ENCODE measurements at regions not wholly inside any gene's neighbourhood (a gene's known extent, or its start where the extent isn't known, plus 50 kb on each side); places are given as distances from the start of the nearest gene placed in this dataset.

DNA sequence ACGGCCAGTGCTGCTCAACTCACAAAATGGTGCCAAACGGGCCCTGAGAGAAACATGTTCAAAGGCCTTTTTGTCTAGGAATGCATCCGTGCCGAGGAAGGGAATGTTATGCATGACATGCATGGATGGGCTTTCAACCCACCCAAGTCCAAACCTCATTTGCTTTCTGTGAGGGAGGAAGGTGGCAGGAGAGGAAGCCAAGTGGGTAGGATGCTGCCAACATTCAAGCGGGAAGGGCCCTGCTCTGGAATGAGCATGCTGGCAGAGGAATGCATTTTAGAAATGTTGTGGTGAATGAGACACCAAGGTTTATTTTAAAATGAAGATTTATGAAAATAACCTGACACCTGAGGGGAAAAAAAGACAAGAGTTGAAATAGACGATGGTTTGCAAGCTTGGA is 479.1 kb downstream of the CCDC171 start:
- TF ChIP-seq, protein P1, sequence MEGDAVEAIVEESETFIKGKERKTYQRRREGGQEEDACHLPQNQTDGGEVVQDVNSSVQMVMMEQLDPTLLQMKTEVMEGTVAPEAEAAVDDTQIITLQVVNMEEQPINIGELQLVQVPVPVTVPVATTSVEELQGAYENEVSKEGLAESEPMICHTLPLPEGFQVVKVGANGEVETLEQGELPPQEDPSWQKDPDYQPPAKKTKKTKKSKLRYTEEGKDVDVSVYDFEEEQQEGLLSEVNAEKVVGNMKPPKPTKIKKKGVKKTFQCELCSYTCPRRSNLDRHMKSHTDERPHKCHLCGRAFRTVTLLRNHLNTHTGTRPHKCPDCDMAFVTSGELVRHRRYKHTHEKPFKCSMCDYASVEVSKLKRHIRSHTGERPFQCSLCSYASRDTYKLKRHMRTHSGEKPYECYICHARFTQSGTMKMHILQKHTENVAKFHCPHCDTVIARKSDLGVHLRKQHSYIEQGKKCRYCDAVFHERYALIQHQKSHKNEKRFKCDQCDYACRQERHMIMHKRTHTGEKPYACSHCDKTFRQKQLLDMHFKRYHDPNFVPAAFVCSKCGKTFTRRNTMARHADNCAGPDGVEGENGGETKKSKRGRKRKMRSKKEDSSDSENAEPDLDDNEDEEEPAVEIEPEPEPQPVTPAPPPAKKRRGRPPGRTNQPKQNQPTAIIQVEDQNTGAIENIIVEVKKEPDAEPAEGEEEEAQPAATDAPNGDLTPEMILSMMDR (IDR thresholded peaks at IDR 0.05): no peak
- no peak for TF ChIP-seq POLR2A (IDR thresholded peaks at IDR 0.05)

All from adrenal gland (tissue), 5 donors.